ENCODE measurements at regions not wholly inside any gene's neighbourhood (a gene's known extent, or its start where the extent isn't known, plus 50 kb on each side); places are given as distances from the start of the nearest gene placed in this dataset.
A peak's percentile ranks its signal among the peaks of the same experiment; 100 is the strongest.
"Not testable (repeated sequence)": the region's sequence is repeated elsewhere in the genome, so short reads cannot be mapped to it uniquely, and the experiment has no call there.

- Mint-ChIP-seq H3K36me3 (ENCODE audit: low read depth) (peaks cover 1% of the 10 kb centered on the region), H3K4me3 (no peak overlapping the region), H3K9me3 (peaks cover 50% of the 10 kb centered on the region), H3K27me3 (no peaks in the 10 kb centered on the region), H3K4me1 (peaks cover 2% of the 10 kb centered on the region), H3K27ac (peak overlapping the region; percentile 27)
- peak; percentile 27 for DNase-seq
- ChIA-PET CTCF (no interaction called here), POLR2A (no interaction called here)
Observed at GRCh38 chr19:20482721-20483120, 82.9 kb downstream of the ZNF737 start.

GRCh38 chr19:20481736-20482135, 83.8 kb downstream of the ZNF737 start:
- ChIA-PET POLR2A (no interaction called here), CTCF (interaction anchor here (0.6 kb wide), 1 partner anchor 531 kb away, joined by 4 read pairs; no protein-coding TSS in a partner anchor)
- DNase-seq: no peak
- no peaks in the 10 kb centered on the region for H3K27me3 Mint-ChIP-seq
- peaks cover 1% of the 10 kb centered on the region for H3K36me3 Mint-ChIP-seq (ENCODE audit: low read depth)
- H3K4me1 Mint-ChIP-seq: peaks cover 2% of the 10 kb centered on the region
- peaks cover 55% of the 10 kb centered on the region for H3K9me3 Mint-ChIP-seq
- H3K27ac Mint-ChIP-seq: no peak overlapping the region
- H3K4me3 Mint-ChIP-seq: no peak overlapping the region

GRCh38 chr19:20479483-20479882, 86.1 kb downstream of the ZNF737 start:
- peaks cover 60% of the 10 kb centered on the region for H3K9me3 Mint-ChIP-seq
- H3K36me3 Mint-ChIP-seq (ENCODE audit: low read depth): peaks cover 4% of the 10 kb centered on the region
- DNase-seq: no peak
- no peak overlapping the region for H3K4me3 Mint-ChIP-seq
- H3K27ac Mint-ChIP-seq: no peak overlapping the region
- no peaks in the 10 kb centered on the region for H3K27me3 Mint-ChIP-seq
- POLR2A ChIA-PET: no interaction called here
- peaks cover 2% of the 10 kb centered on the region for H3K4me1 Mint-ChIP-seq
- CTCF ChIA-PET: no interaction called here

- no peak for DNase-seq
- peaks cover 65% of the 10 kb centered on the region for H3K9me3 Mint-ChIP-seq
- no peaks in the 10 kb centered on the region for H3K27me3 Mint-ChIP-seq
- peaks cover 4% of the 10 kb centered on the region for H3K36me3 Mint-ChIP-seq (ENCODE audit: low read depth)
- ChIA-PET POLR2A (no interaction called here), CTCF (no interaction called here)
- H3K27ac Mint-ChIP-seq: no peak overlapping the region
- peaks cover 2% of the 10 kb centered on the region for H3K4me1 Mint-ChIP-seq
- H3K4me3 Mint-ChIP-seq: no peak overlapping the region
Observed at GRCh38 chr19:20478936-20479335, 86.6 kb downstream of the ZNF737 start.

- no peaks in the 10 kb centered on the region for H3K27me3 Mint-ChIP-seq
- ChIA-PET CTCF (no interaction called here), POLR2A (no interaction called here)
- H3K4me1 Mint-ChIP-seq: no peaks in the 10 kb centered on the region
- peaks cover 2% of the 10 kb centered on the region for H3K36me3 Mint-ChIP-seq (ENCODE audit: low read depth)
- H3K9me3 Mint-ChIP-seq: peaks cover 57% of the 10 kb centered on the region
- H3K4me3 Mint-ChIP-seq: no peak overlapping the region
- no peak for DNase-seq
- H3K27ac Mint-ChIP-seq: no peak overlapping the region
Observed at GRCh38 chr19:20472854-20473253, 92.7 kb downstream of the ZNF737 start.

- no peak overlapping the region for H3K27ac Mint-ChIP-seq
- ChIA-PET CTCF (no interaction called here), POLR2A (no interaction called here)
- no peak overlapping the region for H3K4me3 Mint-ChIP-seq
- H3K4me1 Mint-ChIP-seq: no peaks in the 10 kb centered on the region
- H3K9me3 Mint-ChIP-seq: peaks cover 44% of the 10 kb centered on the region
- H3K36me3 Mint-ChIP-seq (ENCODE audit: low read depth): peaks cover 2% of the 10 kb centered on the region
- no peak for DNase-seq
- H3K27me3 Mint-ChIP-seq: no peaks in the 10 kb centered on the region
Observed at GRCh38 chr19:20471431-20471830, 94.2 kb downstream of the ZNF737 start.

- ChIA-PET CTCF (no interaction called here), POLR2A (no interaction called here)
- Mint-ChIP-seq H3K4me3 (no peak overlapping the region), H3K36me3 (ENCODE audit: low read depth) (peaks cover 1% of the 10 kb centered on the region), H3K4me1 (no peaks in the 10 kb centered on the region), H3K9me3 (peaks cover 35% of the 10 kb centered on the region), H3K27me3 (no peaks in the 10 kb centered on the region), H3K27ac (no peak overlapping the region)
- DNase-seq: no peak
Observed at GRCh38 chr19:20470345-20471135, 95.0 kb downstream of the ZNF737 start.

- CTCF ChIA-PET; H3K4me1 Mint-ChIP-seq; POLR2A ChIA-PET; H3K4me3 Mint-ChIP-seq; H3K36me3 Mint-ChIP-seq (ENCODE audit: low read depth); H3K27ac Mint-ChIP-seq; DNase-seq; H3K27me3 Mint-ChIP-seq: not testable (repeated sequence)
- peaks cover 22% of the 10 kb centered on the region for H3K9me3 Mint-ChIP-seq
Observed at GRCh38 chr19:20466638-20466990, 99.0 kb downstream of the ZNF737 start.

- POLR2A ChIA-PET; H3K4me3 Mint-ChIP-seq; H3K27me3 Mint-ChIP-seq; H3K27ac Mint-ChIP-seq; CTCF ChIA-PET; H3K36me3 Mint-ChIP-seq (ENCODE audit: low read depth); DNase-seq; H3K4me1 Mint-ChIP-seq: not testable (repeated sequence)
- peaks cover 21% of the 10 kb centered on the region for H3K9me3 Mint-ChIP-seq
Observed at GRCh38 chr19:20465922-20466637, 99.5 kb downstream of the ZNF737 start.

GRCh38 chr19:20453425-20453935, 112.1 kb downstream of the ZNF737 start:
- H3K27ac Mint-ChIP-seq: no peak overlapping the region
- no peak for DNase-seq
- H3K27me3 Mint-ChIP-seq: no peaks in the 10 kb centered on the region
- ChIA-PET POLR2A (no interaction called here), CTCF (no interaction called here)
- no peaks in the 10 kb centered on the region for H3K36me3 Mint-ChIP-seq (ENCODE audit: low read depth)
- no peak overlapping the region for H3K4me3 Mint-ChIP-seq
- H3K4me1 Mint-ChIP-seq: peaks cover 3% of the 10 kb centered on the region
- H3K9me3 Mint-ChIP-seq: peaks cover 3% of the 10 kb centered on the region

GRCh38 chr19:20444202-20444885, 121.2 kb downstream of the ZNF737 start:
- no peak for DNase-seq
- no peaks in the 10 kb centered on the region for H3K27me3 Mint-ChIP-seq
- H3K9me3 Mint-ChIP-seq: peaks cover 14% of the 10 kb centered on the region
- no peak overlapping the region for H3K27ac Mint-ChIP-seq
- ChIA-PET CTCF (no interaction called here), POLR2A (no interaction called here)
- H3K4me3 Mint-ChIP-seq: no peak overlapping the region
- no peaks in the 10 kb centered on the region for H3K4me1 Mint-ChIP-seq
- no peaks in the 10 kb centered on the region for H3K36me3 Mint-ChIP-seq (ENCODE audit: low read depth)

GRCh38 chr19:20432266-20432842, 133.2 kb downstream of the ZNF737 start:
- CTCF ChIA-PET; H3K27ac Mint-ChIP-seq; H3K27me3 Mint-ChIP-seq; DNase-seq; POLR2A ChIA-PET; H3K4me3 Mint-ChIP-seq; H3K4me1 Mint-ChIP-seq; H3K36me3 Mint-ChIP-seq (ENCODE audit: low read depth): not testable (repeated sequence)
- peaks cover 14% of the 10 kb centered on the region for H3K9me3 Mint-ChIP-seq

- Mint-ChIP-seq H3K27me3 (no peaks in the 10 kb centered on the region), H3K4me1 (no peaks in the 10 kb centered on the region), H3K36me3 (ENCODE audit: low read depth) (no peaks in the 10 kb centered on the region), H3K4me3 (no peak overlapping the region), H3K9me3 (peaks cover 16% of the 10 kb centered on the region), H3K27ac (no peak overlapping the region)
- DNase-seq: no peak
- CTCF ChIA-PET: no interaction called here
- POLR2A ChIA-PET: no interaction called here
Observed at GRCh38 chr19:20431826-20432225, 133.8 kb downstream of the ZNF737 start.

Measured in activated CD4-positive, alpha-beta T cell treated with anti-CD3 and anti-CD28 coated beads, Interleukin-2, amount 10 ng/mL, durations not matched to agents 7 days and 5 days (primary cell).